SW 1271 (cell line): ENCODE measurements at regions not wholly inside any gene's neighbourhood (a gene's known extent, or its start where the extent isn't known, plus 50 kb on each side); places are given as distances from the start of the nearest gene placed in this dataset.

ENCODE experiments used
- DNase-seq, 2 experiments: peaks; one replicate each; lab custom pipeline; 2025; lab: John Stamatoyannopoulos, UW

- no peak for DNase-seq
Observed at GRCh38 chr21:38884440-38884839, 78.7 kb downstream of the ETS2 start.

DNA sequence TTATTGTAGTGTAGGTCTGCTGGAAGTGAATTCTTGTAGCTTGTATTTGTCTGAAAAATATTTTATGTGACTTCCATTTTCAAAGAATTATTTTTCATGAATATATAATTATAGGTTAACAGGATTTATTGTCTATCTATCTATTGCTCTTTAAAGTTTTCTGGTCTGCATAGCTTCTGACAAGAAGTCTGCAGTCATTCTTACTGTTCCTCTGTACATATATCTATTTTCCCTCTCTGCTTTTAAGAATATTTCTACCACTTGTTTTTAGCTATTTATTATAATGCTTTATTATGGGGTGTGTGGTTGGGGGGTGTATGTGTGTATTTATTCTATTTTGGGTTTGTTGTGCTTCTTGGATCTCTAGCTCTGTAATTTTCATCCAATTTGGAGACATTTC lies 77.4 kb downstream of the ETS2 start:
- no peak for DNase-seq

- no peak for DNase-seq
Observed at GRCh38 chr21:38881131-38881530, 75.4 kb downstream of the ETS2 start.

DNA sequence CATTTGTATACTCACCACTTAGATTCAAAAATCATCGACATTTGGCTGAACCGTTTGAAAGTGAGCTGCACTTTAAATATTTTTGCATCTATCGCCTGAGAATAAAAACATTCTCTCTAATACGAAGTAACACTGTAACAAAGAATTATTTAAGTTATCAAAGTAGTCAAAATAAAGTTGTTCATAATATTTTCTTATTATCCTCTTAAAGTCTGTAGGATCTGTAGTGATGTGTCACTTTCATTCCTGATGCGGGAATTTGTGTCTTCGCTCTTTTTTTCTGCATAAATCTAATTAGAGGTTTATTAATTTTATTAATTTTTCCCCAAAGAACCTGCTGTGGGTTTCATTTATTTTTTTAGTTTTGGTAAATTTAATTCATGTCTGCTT lies 74.8 kb downstream of the ETS2 start:
- no peak for DNase-seq

DNA sequence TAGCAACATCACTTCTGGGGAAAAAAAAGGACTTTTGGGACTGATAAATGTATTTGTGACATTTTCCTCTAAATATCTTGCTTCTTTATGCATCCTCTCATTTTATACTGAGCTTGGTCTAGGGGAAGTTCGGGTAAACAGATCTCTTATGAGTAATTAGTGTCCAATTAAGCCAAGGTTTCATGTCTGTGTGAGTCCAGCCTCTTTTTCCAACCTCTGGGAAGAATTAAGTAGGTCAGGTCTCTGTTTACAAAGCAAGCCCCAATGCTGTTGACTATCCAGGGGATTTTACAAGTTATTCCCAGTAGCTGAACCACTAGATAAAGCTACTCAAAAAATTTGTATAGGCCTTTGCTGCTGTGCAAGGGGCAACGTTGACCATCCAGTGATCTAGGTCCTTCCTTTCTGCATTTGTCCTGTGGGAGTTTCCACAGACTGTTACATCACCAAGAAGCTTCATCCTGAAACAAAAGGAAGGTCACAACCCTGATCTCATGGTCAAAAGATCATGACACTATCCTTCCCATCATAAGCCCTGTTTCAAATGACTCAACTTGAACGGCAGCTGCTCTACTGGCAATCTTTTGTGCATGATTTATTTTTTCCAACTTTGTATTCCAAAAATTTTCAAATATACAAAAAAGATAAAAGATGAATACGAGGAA lies 74.3 kb downstream of the ETS2 start:
- no peak for DNase-seq

DNA sequence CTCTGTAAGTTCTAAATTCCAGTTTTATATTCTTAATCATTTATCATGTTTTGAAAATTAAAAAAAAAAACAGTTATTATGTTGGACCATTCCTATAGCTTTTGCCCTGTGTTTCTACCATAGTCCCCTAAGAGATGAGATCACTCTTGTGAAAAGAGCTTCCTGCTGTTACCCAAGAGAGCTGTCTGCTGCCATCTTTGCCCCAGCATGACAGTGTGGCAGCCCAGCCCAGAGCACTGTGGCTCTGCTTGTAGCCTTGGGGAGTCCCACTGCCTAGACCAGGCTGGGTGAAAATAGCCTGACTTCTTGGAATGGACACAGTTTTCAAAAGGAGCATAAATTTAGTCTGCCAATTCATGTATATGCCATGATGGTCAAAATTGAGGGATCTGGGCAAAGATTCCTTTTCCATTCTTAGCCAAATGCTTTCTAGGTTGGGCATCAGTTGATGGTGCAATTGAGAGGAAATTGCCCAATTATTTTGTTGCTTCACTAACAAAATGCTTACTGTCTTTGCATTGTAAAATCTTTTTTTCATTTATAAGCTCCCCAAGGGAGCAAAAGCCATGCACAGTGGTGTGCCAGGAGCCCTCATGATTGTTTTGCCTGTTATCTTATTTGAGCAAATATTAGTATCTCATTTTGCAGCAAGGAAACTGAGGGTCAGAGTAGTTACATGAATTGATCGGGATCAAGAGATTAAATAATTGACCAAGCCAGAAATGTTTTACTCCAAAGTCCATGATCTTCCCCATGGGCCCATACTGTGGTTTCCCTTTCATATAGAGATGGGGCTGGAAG lies 72.8 kb downstream of the ETS2 start:
- DNase-seq: no peak

DNA sequence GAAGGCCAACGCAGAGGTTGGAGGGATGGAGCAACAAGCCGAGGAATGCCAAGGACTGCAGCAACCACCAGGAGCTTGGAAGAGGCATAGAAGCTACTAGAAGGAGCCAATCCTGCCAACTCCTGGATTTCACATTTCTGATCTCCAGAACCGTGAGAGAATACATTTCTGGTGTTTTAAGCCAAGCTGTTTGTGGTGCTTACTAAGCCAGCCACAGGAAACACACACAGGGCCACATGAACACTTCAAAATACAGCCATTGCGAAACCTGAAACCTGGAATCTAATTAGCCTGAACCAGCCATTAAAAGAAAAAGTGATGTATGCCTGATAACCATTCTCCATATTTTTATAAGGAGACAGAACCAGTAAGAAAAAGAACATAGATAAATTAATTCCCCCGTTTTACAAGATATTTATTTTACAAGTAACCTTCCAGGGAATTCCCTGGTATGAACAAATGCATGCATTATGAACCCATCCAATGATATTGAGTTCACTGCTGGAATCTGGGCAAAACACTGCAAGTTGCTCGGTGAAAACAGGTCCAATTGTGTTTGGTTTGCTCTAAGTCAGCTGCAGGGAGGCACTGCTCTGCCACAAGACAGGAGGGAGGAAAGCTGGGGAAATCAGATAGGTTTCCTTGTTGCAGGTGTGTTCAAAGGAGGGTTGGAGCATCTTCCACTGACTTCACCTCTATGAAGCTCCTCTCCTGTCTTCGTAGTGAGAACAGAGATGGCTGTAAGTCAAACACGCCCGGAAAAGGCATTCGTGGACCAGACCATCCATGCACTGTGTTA lies 70.2 kb downstream of the ETS2 start:
- no peak for DNase-seq
